ENCODE measurements at regions not wholly inside any gene's neighbourhood (a gene's known extent, or its start where the extent isn't known, plus 50 kb on each side); places are given as distances from the start of the nearest gene placed in this dataset.

DNA sequence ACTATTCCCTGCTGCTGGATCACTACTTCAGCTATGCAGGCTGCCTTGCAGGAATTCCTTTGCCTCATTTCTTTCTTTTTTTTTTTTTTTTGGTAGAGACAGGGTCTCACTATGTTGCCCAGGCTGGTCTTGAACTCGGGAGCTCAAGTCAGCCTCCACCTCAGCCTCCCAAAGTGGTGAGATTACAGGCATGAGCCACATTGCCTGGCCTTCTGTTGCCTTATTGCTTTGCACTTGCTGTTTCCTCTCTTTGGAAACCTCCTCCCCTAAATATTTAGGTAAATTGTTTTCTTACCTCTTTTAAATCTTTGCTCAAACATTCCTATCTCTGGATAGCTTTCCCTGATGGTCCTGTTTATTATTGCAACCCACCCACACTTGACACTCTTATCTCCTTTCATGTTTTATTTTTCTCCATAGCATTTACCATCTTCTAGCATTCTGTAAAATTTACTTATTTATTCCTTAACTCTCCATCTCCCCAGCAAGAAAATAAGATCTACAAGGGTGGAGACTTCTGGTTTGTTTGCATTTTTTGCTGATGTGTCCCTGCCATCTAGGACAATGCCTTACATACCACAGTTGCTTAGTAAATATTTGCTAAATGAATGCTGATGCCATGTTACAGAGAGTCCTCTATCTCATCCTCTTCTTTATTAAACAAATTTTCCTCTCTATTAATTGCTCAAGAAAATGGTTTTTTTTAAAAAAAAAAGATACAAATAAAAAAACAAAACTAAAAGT lies 134.8 kb downstream of the P2RY1 start:
- TF ChIP-seq CTCF (IDR thresholded peaks at IDR 0.05) (no peak), POLR2A (IDR thresholded peaks at IDR 0.05) (no peak)
- H3K4me3 ChIP-seq (ENCODE audit: low read depth, poor library complexity, severe bottlenecking), result no peak overlapping the region
- WGBS, 2 donors, result 86 to 100% methylated on average over 1 of the region's 1 CpG
- no peak for DNase-seq (ENCODE audit: low spot score in 2 of 2)
- intact Hi-C loops (cut with DNase I; ENCODE audit: low total_unique reads), result no loop called here

DNA sequence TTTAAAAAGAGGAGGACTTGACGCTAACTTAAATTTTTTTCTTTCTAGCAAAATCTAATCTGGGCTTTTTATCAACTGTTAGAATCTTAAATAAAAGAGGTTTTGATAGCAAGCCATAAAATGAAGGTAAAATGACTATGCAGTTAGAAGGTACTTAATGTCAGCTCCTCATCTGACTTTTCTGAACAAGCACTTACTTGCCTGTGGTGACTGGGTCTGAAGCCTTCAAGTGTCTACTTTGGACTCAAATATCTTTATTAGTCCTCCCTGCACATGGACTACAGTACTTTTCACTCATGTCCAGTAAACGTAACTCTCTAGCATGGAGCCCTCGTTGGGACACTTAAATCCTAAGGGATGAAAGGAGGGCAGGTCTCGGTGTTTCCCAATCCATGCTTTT lies 135.9 kb downstream of the P2RY1 start:
- TF ChIP-seq POLR2A (IDR thresholded peaks at IDR 0.05) (no peak), CTCF (IDR thresholded peaks at IDR 0.05) (no peak)
- 84 to 87% methylated on average over 4 of the region's 4 CpGs for WGBS, 2 donors
- no peak overlapping the region for H3K4me3 ChIP-seq (ENCODE audit: low read depth, poor library complexity, severe bottlenecking)
- DNase-seq (ENCODE audit: low spot score in 2 of 2), result no peak
- intact Hi-C loops (cut with DNase I; ENCODE audit: low total_unique reads), result no loop called here

- no peak overlapping the region for H3K4me3 ChIP-seq (ENCODE audit: low read depth, poor library complexity, severe bottlenecking)
- TF ChIP-seq POLR2A (IDR thresholded peaks at IDR 0.05) (no peak), CTCF (IDR thresholded peaks at IDR 0.05) (no peak)
- DNase-seq (ENCODE audit: low spot score in 2 of 2), result no peak
- WGBS, 2 donors, result 86 to 88% methylated on average over 4 of the region's 4 CpGs
- intact Hi-C loops (cut with DNase I; ENCODE audit: low total_unique reads), result no loop called here
Measured at GRCh38 chr3:152971880-152972279, 136.9 kb downstream of the P2RY1 start.

DNA sequence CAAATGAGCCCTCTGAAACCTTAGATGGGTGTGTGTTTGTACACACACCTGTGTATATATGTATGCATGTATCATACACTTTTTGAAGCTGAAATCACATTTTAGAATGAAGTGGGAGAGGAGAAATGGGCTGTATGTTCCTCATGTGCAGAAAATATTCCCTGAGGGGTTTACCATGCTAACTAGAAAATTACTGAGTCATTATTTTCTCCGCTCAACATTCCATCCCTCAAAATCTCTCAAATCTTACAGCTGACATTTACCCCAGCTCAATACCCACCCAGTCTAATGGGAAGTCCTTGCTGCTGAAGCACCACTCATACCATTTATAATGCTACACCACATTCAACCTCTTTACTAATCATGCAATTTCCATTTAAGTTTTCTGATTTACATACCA lies 138.6 kb downstream of the P2RY1 start:
- WGBS, 2 donors, result 37 to 48% methylated on average over 1 of the region's 1 CpG
- no peak for TF ChIP-seq CTCF (IDR thresholded peaks at IDR 0.05)
- TF ChIP-seq POLR2A (IDR thresholded peaks at IDR 0.05), result no peak
- intact Hi-C loops (cut with DNase I; ENCODE audit: low total_unique reads), result no loop called here
- H3K4me3 ChIP-seq (ENCODE audit: low read depth, poor library complexity, severe bottlenecking), result no peak overlapping the region
- DNase-seq (ENCODE audit: low spot score in 2 of 2), result no peak

DNA sequence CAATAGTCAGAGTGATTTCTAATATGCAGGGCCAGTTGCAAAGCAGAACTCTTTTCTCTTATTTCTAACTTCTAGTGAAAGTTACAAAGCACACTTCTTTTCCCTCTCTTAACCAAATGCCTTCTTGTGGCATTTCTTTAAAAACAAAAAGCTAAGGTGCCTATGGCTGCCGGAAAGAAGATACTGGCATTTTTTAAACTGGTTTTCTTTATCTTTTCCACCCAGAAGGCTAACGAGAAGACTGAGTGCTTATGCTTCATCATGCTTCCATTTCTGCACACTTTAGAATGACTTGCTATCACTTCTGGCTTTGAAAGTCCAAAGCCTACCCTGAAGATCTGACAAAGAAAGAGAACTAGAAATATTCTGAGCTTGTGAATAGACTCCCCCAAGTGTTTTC lies 141.3 kb downstream of the P2RY1 start:
- intact Hi-C loops (cut with DNase I; ENCODE audit: low total_unique reads), result no loop called here
- WGBS, 2 donors, result 76 to 77% methylated on average over 2 of the region's 2 CpGs
- no peak overlapping the region for H3K4me3 ChIP-seq (ENCODE audit: low read depth, poor library complexity, severe bottlenecking)
- no peak for TF ChIP-seq CTCF (IDR thresholded peaks at IDR 0.05)
- no peak for TF ChIP-seq POLR2A (IDR thresholded peaks at IDR 0.05)
- no peak for DNase-seq (ENCODE audit: low spot score in 2 of 2)

- WGBS, 2 donors, result 66 to 70% methylated on average over 3 of the region's 3 CpGs
- TF ChIP-seq POLR2A (IDR thresholded peaks at IDR 0.05), result no peak
- no peak for TF ChIP-seq CTCF (IDR thresholded peaks at IDR 0.05)
- DNase-seq (ENCODE audit: low spot score in 2 of 2), result no peak
- intact Hi-C loops (cut with DNase I; ENCODE audit: low total_unique reads), result no loop called here
- no peak overlapping the region for H3K4me3 ChIP-seq (ENCODE audit: low read depth, poor library complexity, severe bottlenecking)
Measured at GRCh38 chr3:152977366-152977765, 142.4 kb downstream of the P2RY1 start.

Data from lower leg skin (tissue), 4 donors.